OCI-LY3 (cell line): ENCODE measurements at regions not wholly inside any gene's neighbourhood (a gene's known extent, or its start where the extent isn't known, plus 50 kb on each side); places are given as distances from the start of the nearest gene placed in this dataset.

ENCODE experiments used
- H2AFZ ChIP-seq: fragments of 200-600, 300-600 bp; shearing (Covaris generic); 2 replicates; pipeline ENCODE4 v1.6.0; 2014; ENCODE audit warnings: antibody characterized with exemption, low read depth, low read length
- H3K27ac ChIP-seq: fragments of 200-600, 300-600 bp; sonication (generic); 2 replicates; pipeline ENCODE4 v1.5.1; 2014; ENCODE audit warnings: mild to moderate bottlenecking, low read length, moderate library complexity, mixed read lengths
- H3K27me3 ChIP-seq: fragments of 200-600, 300-600 bp; sonication (generic); 2 replicates; pipeline ENCODE4 v1.6.1; 2014; ENCODE audit warnings: low read depth, low read length, mixed read lengths
- H3K36me3 ChIP-seq: fragments of 200-600, 300-600 bp; sonication (generic); replicated peaks from 2 replicates; pipeline ENCODE3; 2014; ENCODE audit warnings: low read depth, low read length, mixed read lengths
- H3K4me1 ChIP-seq: fragments of 300-600, 200-600 bp; sonication (generic); 2 replicates; pipeline ENCODE4 v1.6.1; 2014; ENCODE audit warnings: low read length, mixed read lengths
- H3K4me2 ChIP-seq: fragments of 200-600, 300-600 bp; sonication (generic); 2 replicates; pipeline ENCODE4 v1.6.1; 2014; ENCODE audit warnings: low read length, mixed read lengths
- H3K4me3 ChIP-seq: fragments of 300-600, 200-600 bp; sonication (generic); 2 replicates; pipeline ENCODE4 v1.5.1; 2014; ENCODE audit warnings: antibody characterized with exemption, mild to moderate bottlenecking, low read length, moderate library complexity
- H3K79me2 ChIP-seq: fragments of 300-600, 200-600 bp; shearing (Covaris generic); 2 replicates; pipeline ENCODE4 v1.6.1; 2014; ENCODE audit warnings: mild to moderate bottlenecking, low read length, mixed read lengths
- H3K9ac ChIP-seq: fragments of 300-600, 200-600 bp; shearing (Covaris generic); 2 replicates; pipeline ENCODE4 v1.6.0; 2014; ENCODE audit warnings: mild to moderate bottlenecking, low read length, moderate library complexity
- H3K9me3 ChIP-seq: fragments of 200-600, 300-600 bp; shearing (Covaris generic); 2 replicates; pipeline ENCODE4 v1.6.1; 2014; ENCODE audit warnings: low read length, mixed read lengths; ENCODE audit not compliant: insufficient read depth
- H4K20me1 ChIP-seq: fragments of 200-600, 300-600 bp; sonication (generic); 2 replicates; pipeline ENCODE4 v1.6.1; 2016; ENCODE audit warnings: low read length, mixed read lengths; ENCODE audit not compliant: insufficient read depth
- CTCF ChIP-seq: fragments of 200-600, 300-600 bp; sonication (generic); IDR thresholded peaks from 2 replicates; pipeline ENCODE4 v1.5.1; 2014; ENCODE audit warnings: antibody characterized with exemption, low read length, low read depth
- EZH2phosphoT487 ChIP-seq: fragments of 200-600 bp; shearing (Covaris generic); IDR thresholded peaks from 2 replicates; pipeline ENCODE4 v1.6.1; 2018; ENCODE audit warnings: antibody characterized with exemption, mixed run types, low read depth

GRCh38 chr4:86432559-86433134, 72.8 kb upstream of the MAPK10 start:
- Histone ChIP-seq H3K9me3 (no peaks in the 10 kb centered on the region), H4K20me1 (no peaks in the 10 kb centered on the region), H3K79me2 (no peaks in the 10 kb centered on the region), H3K4me3 (no peak overlapping the region), H3K36me3 (no peaks in the 10 kb centered on the region), H3K27ac (no peak overlapping the region), H3K4me1 (no peaks in the 10 kb centered on the region), H3K4me2 (no peak overlapping the region), H2AFZ (no peak overlapping the region), H3K9ac (no peak overlapping the region), H3K27me3 (no peaks in the 10 kb centered on the region)
- TF ChIP-seq EZH2phosphoT487, result no peak
- no peak for TF ChIP-seq CTCF

DNA sequence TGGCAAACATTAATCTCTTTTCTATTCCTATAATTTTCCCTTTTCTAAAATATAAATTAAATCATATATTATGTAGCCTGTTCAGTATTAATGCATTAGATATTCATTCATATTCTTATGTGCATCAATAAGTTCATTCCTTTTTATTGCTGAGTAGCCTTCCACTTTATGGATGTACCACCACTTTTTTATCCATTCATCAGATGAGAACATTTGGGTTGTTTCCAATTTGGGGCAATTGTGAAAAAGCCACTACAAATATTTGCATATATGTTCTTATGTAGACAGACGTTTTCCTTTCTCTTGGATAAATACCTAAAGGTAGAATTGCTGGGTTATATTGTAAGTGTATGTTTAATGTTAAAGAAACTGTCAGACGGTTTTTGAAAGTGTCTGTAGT, 79.4 kb upstream of the MAPK10 start:
- no peaks in the 10 kb centered on the region for H4K20me1 ChIP-seq
- no peak for TF ChIP-seq CTCF
- no peak for TF ChIP-seq EZH2phosphoT487
- 0 out of 2 replicates have a peak, but pooled peaks cover 4% of the 10 kb centered on the region for H3K4me1 ChIP-seq
- no peak overlapping the region for H2AFZ ChIP-seq
- H3K27ac ChIP-seq, result no peak overlapping the region
- H3K9ac ChIP-seq, result no peak overlapping the region
- H3K4me3 ChIP-seq, result no peak overlapping the region
- no peaks in the 10 kb centered on the region for H3K79me2 ChIP-seq
- H3K27me3 ChIP-seq, result no peaks in the 10 kb centered on the region
- no peaks in the 10 kb centered on the region for H3K36me3 ChIP-seq
- 0 out of 2 replicates have a peak, but pooled peaks cover 6% of the 10 kb centered on the region for H3K9me3 ChIP-seq
- no peak overlapping the region for H3K4me2 ChIP-seq

- no peak overlapping the region for H3K27ac ChIP-seq
- H3K4me2 ChIP-seq, result no peak overlapping the region
- no peak overlapping the region for H3K4me3 ChIP-seq
- H3K4me1 ChIP-seq, result 0 out of 2 replicates have a peak, but pooled peaks cover 4% of the 10 kb centered on the region
- no peaks in the 10 kb centered on the region for H3K27me3 ChIP-seq
- H3K79me2 ChIP-seq, result no peaks in the 10 kb centered on the region
- H3K36me3 ChIP-seq, result no peaks in the 10 kb centered on the region
- H3K9me3 ChIP-seq, result 0 out of 2 replicates have a peak, but pooled peaks cover 6% of the 10 kb centered on the region
- TF ChIP-seq CTCF (no peak), EZH2phosphoT487 (no peak)
- no peaks in the 10 kb centered on the region for H4K20me1 ChIP-seq
- no peak overlapping the region for H2AFZ ChIP-seq
- H3K9ac ChIP-seq, result no peak overlapping the region
These were observed 81.5 kb upstream of the MAPK10 start for GRCh38 chr4:86441175-86441936.

DNA sequence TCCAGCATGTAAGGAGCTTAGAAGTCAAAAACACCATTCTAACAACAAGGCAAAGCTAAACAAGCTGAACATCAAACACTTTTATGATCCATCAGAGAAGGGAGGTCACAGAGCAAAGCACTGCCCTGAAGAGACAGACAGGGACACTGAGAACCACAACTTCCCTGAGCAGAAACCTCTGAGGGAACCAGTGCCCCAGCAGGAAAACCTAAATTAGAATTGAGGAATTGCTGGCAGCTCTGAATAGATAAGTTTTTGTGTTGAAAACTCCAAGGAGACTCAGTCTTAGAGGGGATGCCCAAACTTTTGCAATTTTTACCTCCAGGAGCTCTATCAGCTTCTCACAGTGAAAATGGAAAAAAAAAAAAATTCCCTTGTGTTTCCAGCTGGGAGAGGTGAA, 83.0 kb upstream of the MAPK10 start:
- no peak overlapping the region for H3K4me2 ChIP-seq
- TF ChIP-seq CTCF, result no peak
- TF ChIP-seq EZH2phosphoT487, result no peak
- no peaks in the 10 kb centered on the region for H3K36me3 ChIP-seq
- H3K9ac ChIP-seq, result no peak overlapping the region
- H3K9me3 ChIP-seq, result 0 out of 2 replicates have a peak, but pooled peaks cover 6% of the 10 kb centered on the region
- 0 out of 2 replicates have a peak, but pooled peaks cover 4% of the 10 kb centered on the region for H3K4me1 ChIP-seq
- H3K27me3 ChIP-seq, result no peaks in the 10 kb centered on the region
- H3K27ac ChIP-seq, result no peak overlapping the region
- no peaks in the 10 kb centered on the region for H3K79me2 ChIP-seq
- no peaks in the 10 kb centered on the region for H4K20me1 ChIP-seq
- no peak overlapping the region for H2AFZ ChIP-seq
- H3K4me3 ChIP-seq, result no peak overlapping the region
